ENCODE measurements at regions not wholly inside any gene's neighbourhood (a gene's known extent, or its start where the extent isn't known, plus 50 kb on each side); places are given as distances from the start of the nearest gene placed in this dataset.

- Histone ChIP-seq H3F3A (ENCODE audit: insufficient read depth, low read length, poor library complexity, severe bottlenecking) (no peaks in the 10 kb centered on the region), H3K27me3 (ENCODE audit: insufficient read depth, low read depth, low read length) (no peaks in the 10 kb centered on the region)
- TF ChIP-seq EP300 (conservative IDR thresholded peaks at IDR 0.05; ENCODE audit: poor library complexity, severe bottlenecking) (no peak), POLR2AphosphoS5 (IDR thresholded peaks at IDR 0.05) (no peak), RAD21 (conservative IDR thresholded peaks at IDR 0.05) (no peak), SMC3 (conservative IDR thresholded peaks at IDR 0.05; ENCODE audit: poor library complexity) (no peak)
Measured at GRCh38 chr20:11212272-11212671, 538.5 kb upstream of the JAG1 start.

GRCh38 chr20:11212902-11213301, 539.1 kb upstream of the JAG1 start:
- Histone ChIP-seq H3K27ac (ENCODE audit: low read length) (no peak overlapping the region), H3K79me2 (replicated peaks; ENCODE audit: insufficient read depth, low read length) (no peaks in the 10 kb centered on the region), H3F3A (ENCODE audit: insufficient read depth, low read length, poor library complexity, severe bottlenecking) (no peaks in the 10 kb centered on the region), H3K27me3 (ENCODE audit: insufficient read depth, low read depth, low read length) (no peaks in the 10 kb centered on the region), H3K9ac (ENCODE audit: low read length) (no peak overlapping the region), H3K36me3 (ENCODE audit: insufficient read depth, low read length) (no peaks in the 10 kb centered on the region), H3K9me2 (ENCODE audit: insufficient read depth, low read length) (no peaks in the 10 kb centered on the region), H3K4me2 (ENCODE audit: low read length) (no peak overlapping the region), H3K9me3 (ENCODE audit: low read length) (no peaks in the 10 kb centered on the region), H4K20me1 (ENCODE audit: insufficient read depth) (no peaks in the 10 kb centered on the region), H3K4me3 (ENCODE audit: low read length) (no peak overlapping the region), H2AFZ (ENCODE audit: low read depth, low read length) (no peak overlapping the region)
- TF ChIP-seq EP300 (conservative IDR thresholded peaks at IDR 0.05; ENCODE audit: poor library complexity, severe bottlenecking): no peak
- no peak for TF ChIP-seq REST (IDR thresholded peaks at IDR 0.05; ENCODE audit: borderline replicate concordance)
- no peak for TF ChIP-seq SMC3 (conservative IDR thresholded peaks at IDR 0.05; ENCODE audit: poor library complexity)
- TF ChIP-seq MXI1 (conservative IDR thresholded peaks at IDR 0.05; ENCODE audit: poor library complexity, severe bottlenecking): no peak
- TF ChIP-seq, protein P1, sequence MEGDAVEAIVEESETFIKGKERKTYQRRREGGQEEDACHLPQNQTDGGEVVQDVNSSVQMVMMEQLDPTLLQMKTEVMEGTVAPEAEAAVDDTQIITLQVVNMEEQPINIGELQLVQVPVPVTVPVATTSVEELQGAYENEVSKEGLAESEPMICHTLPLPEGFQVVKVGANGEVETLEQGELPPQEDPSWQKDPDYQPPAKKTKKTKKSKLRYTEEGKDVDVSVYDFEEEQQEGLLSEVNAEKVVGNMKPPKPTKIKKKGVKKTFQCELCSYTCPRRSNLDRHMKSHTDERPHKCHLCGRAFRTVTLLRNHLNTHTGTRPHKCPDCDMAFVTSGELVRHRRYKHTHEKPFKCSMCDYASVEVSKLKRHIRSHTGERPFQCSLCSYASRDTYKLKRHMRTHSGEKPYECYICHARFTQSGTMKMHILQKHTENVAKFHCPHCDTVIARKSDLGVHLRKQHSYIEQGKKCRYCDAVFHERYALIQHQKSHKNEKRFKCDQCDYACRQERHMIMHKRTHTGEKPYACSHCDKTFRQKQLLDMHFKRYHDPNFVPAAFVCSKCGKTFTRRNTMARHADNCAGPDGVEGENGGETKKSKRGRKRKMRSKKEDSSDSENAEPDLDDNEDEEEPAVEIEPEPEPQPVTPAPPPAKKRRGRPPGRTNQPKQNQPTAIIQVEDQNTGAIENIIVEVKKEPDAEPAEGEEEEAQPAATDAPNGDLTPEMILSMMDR (IDR thresholded peaks at IDR 0.05; ENCODE audit: poor library complexity, severe bottlenecking): no peak
- TF ChIP-seq POLR2AphosphoS5 (IDR thresholded peaks at IDR 0.05): no peak
- TF ChIP-seq TAF1 (IDR thresholded peaks at IDR 0.05; ENCODE audit: low read depth): no peak
- TF ChIP-seq RAD21 (conservative IDR thresholded peaks at IDR 0.05): no peak
- TF ChIP-seq EZH2 (IDR thresholded peaks at IDR 0.05; ENCODE audit: borderline replicate concordance, insufficient read depth, low read length, poor library complexity, severe bottlenecking): no peak

More at GRCh38 chr20:11212272-11212671, 538.5 kb upstream of the JAG1 start:
- H3K9me2 ChIP-seq (ENCODE audit: insufficient read depth, low read length): no peaks in the 10 kb centered on the region
- H3K27ac ChIP-seq (ENCODE audit: low read length): no peak overlapping the region
- H3K36me3 ChIP-seq (ENCODE audit: insufficient read depth, low read length): no peaks in the 10 kb centered on the region
- no peak overlapping the region for H3K4me2 ChIP-seq (ENCODE audit: low read length)
- no peaks in the 10 kb centered on the region for H3K9me3 ChIP-seq (ENCODE audit: low read length)
- no peaks in the 10 kb centered on the region for H4K20me1 ChIP-seq (ENCODE audit: insufficient read depth)
- H2AFZ ChIP-seq (ENCODE audit: low read depth, low read length): no peak overlapping the region
- H3K9ac ChIP-seq (ENCODE audit: low read length): no peak overlapping the region
- H3K4me3 ChIP-seq (ENCODE audit: low read length): no peak overlapping the region
- no peaks in the 10 kb centered on the region for H3K79me2 ChIP-seq (replicated peaks; ENCODE audit: insufficient read depth, low read length)

All from neural cell (in vitro differentiated cells).